ENCODE measurements at regions not wholly inside any gene's neighbourhood (a gene's known extent, or its start where the extent isn't known, plus 50 kb on each side); places are given as distances from the start of the nearest gene placed in this dataset.
"Not testable (repeated sequence)": the region's sequence is repeated elsewhere in the genome, so short reads cannot be mapped to it uniquely, and the experiment has no call there.

GRCh38 chr16:25561723-25562122 is 130.0 kb upstream of the HS3ST4 start:
- H3K27ac Mint-ChIP-seq; H4K20me1 ChIP-seq (replicated peaks; ENCODE audit: insufficient read depth); H3K36me3 ChIP-seq (ENCODE audit: insufficient read depth); H3F3A ChIP-seq (replicated peaks; ENCODE audit: low read depth); H3K4me3 ChIP-seq; H3K36me3 Mint-ChIP-seq (ENCODE audit: low read depth); H3K27me3 ChIP-seq (ENCODE audit: insufficient read depth); H3K4me1 Mint-ChIP-seq; H3K4me2 ChIP-seq; H3K27ac ChIP-seq (ENCODE audit: low read depth); H3K9me2 ChIP-seq (ENCODE audit: insufficient read depth); H3K4me3 Mint-ChIP-seq; DNase-seq (ENCODE audit: low spot score); H3K27me3 Mint-ChIP-seq (ENCODE audit: insufficient read depth, low read depth, poor library complexity); ATAC-seq; H3K79me2 ChIP-seq (replicated peaks; ENCODE audit: insufficient read depth); H3K4me1 ChIP-seq (ENCODE audit: insufficient read depth); H2AFZ ChIP-seq: not testable (repeated sequence)
- H3K9me3 Mint-ChIP-seq = peaks cover 85% of the 10 kb centered on the region

GRCh38 chr16:25556968-25557312 is 134.8 kb upstream of the HS3ST4 start:
- H3K4me3 ChIP-seq; H3F3A ChIP-seq (replicated peaks; ENCODE audit: low read depth); H3K27me3 Mint-ChIP-seq (ENCODE audit: insufficient read depth, low read depth, poor library complexity); H3K4me1 Mint-ChIP-seq; H4K20me1 ChIP-seq (replicated peaks; ENCODE audit: insufficient read depth); H3K27ac Mint-ChIP-seq; H3K79me2 ChIP-seq (replicated peaks; ENCODE audit: insufficient read depth); H3K4me1 ChIP-seq (ENCODE audit: insufficient read depth); ATAC-seq; H3K4me3 Mint-ChIP-seq; H3K36me3 ChIP-seq (ENCODE audit: insufficient read depth); H2AFZ ChIP-seq; H3K27me3 ChIP-seq (ENCODE audit: insufficient read depth); H3K9me2 ChIP-seq (ENCODE audit: insufficient read depth); DNase-seq (ENCODE audit: low spot score); H3K27ac ChIP-seq (ENCODE audit: low read depth); H3K4me2 ChIP-seq: not testable (repeated sequence)
- peaks cover 95% of the 10 kb centered on the region for H3K9me3 Mint-ChIP-seq
- peaks cover 32% of the 10 kb centered on the region for H3K36me3 Mint-ChIP-seq (ENCODE audit: low read depth)

GRCh38 chr16:25556289-25556967 is 135.3 kb upstream of the HS3ST4 start:
- not testable (repeated sequence) for H3K27ac Mint-ChIP-seq; H3K4me1 ChIP-seq (ENCODE audit: insufficient read depth); H3K36me3 ChIP-seq (ENCODE audit: insufficient read depth); H3K4me2 ChIP-seq; H3K4me3 Mint-ChIP-seq; ATAC-seq; H3K79me2 ChIP-seq (replicated peaks; ENCODE audit: insufficient read depth); H3K4me3 ChIP-seq; H3K4me1 Mint-ChIP-seq; H3K27me3 Mint-ChIP-seq (ENCODE audit: insufficient read depth, low read depth, poor library complexity); H3F3A ChIP-seq (replicated peaks; ENCODE audit: low read depth); H3K27ac ChIP-seq (ENCODE audit: low read depth); H4K20me1 ChIP-seq (replicated peaks; ENCODE audit: insufficient read depth); H2AFZ ChIP-seq; H3K9me2 ChIP-seq (ENCODE audit: insufficient read depth); H3K27me3 ChIP-seq (ENCODE audit: insufficient read depth)
- Mint-ChIP-seq H3K36me3 (ENCODE audit: low read depth) (peaks cover 33% of the 10 kb centered on the region), H3K9me3 (peaks cover 94% of the 10 kb centered on the region)
- DNase-seq (ENCODE audit: low spot score) = peak; percentile 10

GRCh38 chr16:25553711-25554436 is 137.9 kb upstream of the HS3ST4 start:
- Mint-ChIP-seq H3K27me3 (ENCODE audit: insufficient read depth, low read depth, poor library complexity) (no peaks in the 10 kb centered on the region), H3K27ac (no peak overlapping the region), H3K4me1 (no peaks in the 10 kb centered on the region; the same call in 2 of the 3 replicates), H3K9me3 (peaks cover 92% of the 10 kb centered on the region), H3K36me3 (ENCODE audit: low read depth) (peaks cover 30% of the 10 kb centered on the region), H3K4me3 (no peak overlapping the region)
- Histone ChIP-seq H3K4me1 (ENCODE audit: insufficient read depth) (no peaks in the 10 kb centered on the region), H4K20me1 (replicated peaks; ENCODE audit: insufficient read depth) (no peaks in the 10 kb centered on the region), H3K4me3 (no peak overlapping the region), H3K36me3 (ENCODE audit: insufficient read depth) (peaks cover 3% of the 10 kb centered on the region; the same call in 1 of the 2 replicates), H3K27me3 (ENCODE audit: insufficient read depth) (no peaks in the 10 kb centered on the region), H3F3A (replicated peaks; ENCODE audit: low read depth) (no peaks in the 10 kb centered on the region), H2AFZ (no peak overlapping the region), H3K79me2 (replicated peaks; ENCODE audit: insufficient read depth) (no peaks in the 10 kb centered on the region), H3K27ac (ENCODE audit: low read depth) (no peak overlapping the region), H3K4me2 (no peak overlapping the region), H3K9me2 (ENCODE audit: insufficient read depth) (no peaks in the 10 kb centered on the region)
- ATAC-seq = no peak
- no peak for TF ChIP-seq CREB1 (CRISPR knock-in tag; IDR thresholded peaks at IDR 0.05; ENCODE audit: low read depth)
- DNase-seq (ENCODE audit: low spot score) = no peak

Measured in GM23338 (cell line).